ENCODE measurements at regions not wholly inside any gene's neighbourhood (a gene's known extent, or its start where the extent isn't known, plus 50 kb on each side); places are given as distances from the start of the nearest gene placed in this dataset.

DNA sequence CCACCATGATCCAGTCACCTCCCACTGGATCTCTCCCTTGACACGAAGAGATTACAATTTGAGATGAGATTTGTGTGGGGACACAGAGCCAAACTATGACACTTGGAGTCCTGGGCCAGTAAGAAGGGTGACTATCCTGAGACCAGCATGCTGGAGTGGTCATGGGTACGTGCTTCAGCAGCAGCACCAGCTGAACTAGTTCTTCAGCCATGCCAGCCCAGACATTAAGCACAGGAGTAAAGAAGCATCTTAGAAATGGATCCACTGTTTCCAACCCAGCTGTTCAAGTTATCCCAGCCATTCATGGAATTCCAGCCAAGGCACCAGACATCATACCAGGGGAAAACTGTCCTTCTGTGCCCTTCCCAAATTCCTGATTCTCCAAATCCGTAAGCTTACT is 370.0 kb downstream of the MAFB start:
- no peaks in the 10 kb centered on the region for H3K36me3 Mint-ChIP-seq (ENCODE audit: low read depth)
- no peak overlapping the region for H3K27ac Mint-ChIP-seq
- no peak overlapping the region for H3K4me3 Mint-ChIP-seq
- DNase-seq (no peak), ATAC-seq (no peak)
- H3K4me1 Mint-ChIP-seq (ENCODE audit: low read depth), result no peaks in the 10 kb centered on the region
- H3K27me3 Mint-ChIP-seq, result no peaks in the 10 kb centered on the region
- intact Hi-C loops (cut with micrococcal nuclease), result no loop called here
- POLR2A ChIA-PET, result no interaction called here
- H3K9me3 Mint-ChIP-seq, result no peaks in the 10 kb centered on the region
- CTCF ChIA-PET, result no interaction called here
- no peak for TF ChIP-seq CTCF (IDR thresholded peaks at IDR 0.05)

- Mint-ChIP-seq H3K9me3 (no peaks in the 10 kb centered on the region), H3K4me3 (no peak overlapping the region), H3K4me1 (ENCODE audit: low read depth) (no peaks in the 10 kb centered on the region), H3K27ac (no peak overlapping the region), H3K36me3 (ENCODE audit: low read depth) (no peaks in the 10 kb centered on the region), H3K27me3 (peaks cover 2% of the 10 kb centered on the region)
- no peak for TF ChIP-seq CTCF (IDR thresholded peaks at IDR 0.05)
- DNase-seq, result no peak
- ChIA-PET POLR2A (no interaction called here), CTCF (no interaction called here)
- intact Hi-C loops (cut with micrococcal nuclease), result no loop called here
- ATAC-seq, result no peak
These were observed 371.8 kb downstream of the MAFB start for GRCh38 chr20:40317156-40317790.

DNA sequence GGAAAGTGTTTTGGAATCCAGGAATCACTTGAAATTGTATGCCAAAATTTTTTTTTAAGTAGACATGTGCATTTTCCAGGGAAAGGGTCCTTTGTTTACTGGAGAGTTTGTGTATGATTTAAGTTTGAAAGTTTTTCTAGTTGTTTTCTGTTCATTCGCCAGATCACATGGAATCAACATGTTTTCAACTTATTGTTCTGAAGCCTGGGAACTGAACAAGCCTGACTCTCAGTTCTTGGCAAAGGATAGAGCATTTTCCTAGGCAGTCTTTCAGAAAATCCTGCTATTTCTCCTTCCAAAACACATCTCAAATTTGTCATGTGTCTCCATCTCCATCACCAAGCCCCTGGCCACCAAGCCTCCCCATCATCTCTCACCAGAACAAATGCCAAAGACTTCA is 374.8 kb downstream of the MAFB start:
- H3K4me3 Mint-ChIP-seq, result no peak overlapping the region
- no peaks in the 10 kb centered on the region for H3K4me1 Mint-ChIP-seq (ENCODE audit: low read depth)
- ATAC-seq (no peak), DNase-seq (no peak)
- POLR2A ChIA-PET, result no interaction called here
- TF ChIP-seq CTCF (IDR thresholded peaks at IDR 0.05), result no peak
- CTCF ChIA-PET, result no interaction called here
- H3K27me3 Mint-ChIP-seq, result peaks cover 3% of the 10 kb centered on the region
- no peaks in the 10 kb centered on the region for H3K36me3 Mint-ChIP-seq (ENCODE audit: low read depth)
- intact Hi-C loops (cut with micrococcal nuclease), result no loop called here
- no peak overlapping the region for H3K27ac Mint-ChIP-seq
- H3K9me3 Mint-ChIP-seq, result no peaks in the 10 kb centered on the region

DNA sequence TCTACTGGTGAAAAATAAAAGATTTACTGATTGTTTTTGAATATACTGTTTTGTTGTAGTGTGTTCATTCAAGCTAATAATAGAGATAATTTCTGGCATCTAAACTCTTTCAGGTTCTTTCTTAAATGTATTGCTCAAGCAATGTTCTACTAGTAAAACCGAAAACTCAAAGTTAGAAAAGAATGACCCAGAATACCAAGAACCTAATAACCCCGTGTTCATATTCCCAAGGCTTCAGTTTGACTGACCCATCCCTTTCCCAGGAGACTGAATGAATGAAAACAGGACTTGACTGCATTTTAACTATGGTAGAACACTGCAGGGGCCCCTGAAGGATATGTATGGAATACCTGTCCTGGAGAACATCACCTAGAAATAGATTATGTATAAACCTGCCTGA is 375.3 kb downstream of the MAFB start:
- H3K36me3 Mint-ChIP-seq (ENCODE audit: low read depth), result no peaks in the 10 kb centered on the region
- no peaks in the 10 kb centered on the region for H3K4me1 Mint-ChIP-seq (ENCODE audit: low read depth)
- intact Hi-C loops (cut with micrococcal nuclease), result no loop called here
- H3K27ac Mint-ChIP-seq, result no peak overlapping the region
- CTCF ChIA-PET, result no interaction called here
- no peak for DNase-seq
- H3K27me3 Mint-ChIP-seq, result peaks cover 3% of the 10 kb centered on the region
- no peak for ATAC-seq
- no peaks in the 10 kb centered on the region for H3K9me3 Mint-ChIP-seq
- POLR2A ChIA-PET, result no interaction called here
- no peak for TF ChIP-seq CTCF (IDR thresholded peaks at IDR 0.05)
- H3K4me3 Mint-ChIP-seq, result no peak overlapping the region

DNA sequence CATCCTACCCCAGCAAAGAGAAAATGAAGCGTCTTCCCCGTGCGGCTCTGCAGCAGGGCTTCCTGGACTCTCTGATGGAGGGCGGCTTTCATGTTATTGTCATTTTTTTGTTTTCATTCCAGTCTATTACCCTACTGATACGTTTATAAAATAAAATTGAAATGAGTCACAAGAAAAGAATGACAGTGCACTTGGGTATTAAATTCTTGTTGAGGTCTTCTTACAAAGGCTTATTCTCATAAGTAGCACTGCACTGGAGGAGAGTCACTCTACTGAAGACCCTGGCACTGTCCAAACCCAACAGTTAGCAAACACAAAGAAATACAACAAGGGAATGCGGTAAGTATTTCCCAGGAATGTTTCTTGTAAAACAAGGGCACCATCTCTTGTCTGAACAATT is 379.3 kb downstream of the MAFB start:
- H3K4me3 Mint-ChIP-seq, result no peak overlapping the region
- intact Hi-C loops (cut with micrococcal nuclease), result no loop called here
- H3K4me1 Mint-ChIP-seq (ENCODE audit: low read depth), result no peaks in the 10 kb centered on the region
- ChIA-PET CTCF (no interaction called here), POLR2A (no interaction called here)
- H3K9me3 Mint-ChIP-seq, result no peaks in the 10 kb centered on the region
- ATAC-seq, result no peak
- peaks cover 3% of the 10 kb centered on the region for H3K27me3 Mint-ChIP-seq
- H3K36me3 Mint-ChIP-seq (ENCODE audit: low read depth), result no peaks in the 10 kb centered on the region
- TF ChIP-seq CTCF (IDR thresholded peaks at IDR 0.05), result no peak
- DNase-seq, result no peak
- no peak overlapping the region for H3K27ac Mint-ChIP-seq

Data from activated CD8-positive, alpha-beta T cell treated with anti-CD3 and anti-CD28 coated beads for 36 hours (primary cell).